ENCODE measurements at regions not wholly inside any gene's neighbourhood (a gene's known extent, or its start where the extent isn't known, plus 50 kb on each side); places are given as distances from the start of the nearest gene placed in this dataset.

DNA sequence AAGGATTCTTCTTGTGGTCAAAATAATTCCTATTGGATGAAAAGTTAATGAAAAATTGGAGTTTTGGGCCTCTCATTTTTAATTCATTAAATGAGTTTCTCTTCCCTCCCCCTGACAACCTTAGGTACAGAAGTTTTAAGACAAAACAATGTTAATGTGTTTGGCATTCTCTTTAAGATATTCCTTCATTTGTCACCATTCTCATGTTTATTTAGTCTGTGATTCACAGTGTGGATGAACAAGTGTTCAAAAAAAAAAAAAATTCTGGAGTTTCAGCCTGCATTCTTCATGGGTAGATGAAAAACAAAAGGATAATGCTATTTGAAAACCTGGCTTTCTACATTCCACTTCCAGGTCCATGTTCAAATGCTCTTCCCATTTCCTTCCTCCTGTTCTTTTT lies 172.6 kb upstream of the LUZP2 start:
- Histone ChIP-seq H3K23ac (ENCODE audit: low read length in 2 of 2) (no peak overlapping the region), H3K4me2 (ENCODE audit: low read length, poor library complexity, severe bottlenecking) (no peak overlapping the region), H3K27me3 (ENCODE audit: control insufficient read depth in 1 of 2, insufficient read depth in 1 of 2, low read length in 2 of 2) (no peaks in the 10 kb centered on the region), H2AK5ac (ENCODE audit: low read length, severe bottlenecking) (no peak overlapping the region), H3K4me3 (ENCODE audit: insufficient read depth in 1 of 2, low read depth in 1 of 2, low read length in 2 of 2) (no peak overlapping the region), H4K8ac (ENCODE audit: low read length) (no peak overlapping the region), H2AFZ (ENCODE audit: low read depth, low read length) (no peak overlapping the region), H2BK12ac (ENCODE audit: low read length in 2 of 2) (no peak overlapping the region), H3K18ac (ENCODE audit: low read depth in 1 of 2, low read length in 2 of 2) (no peak overlapping the region), H3K27ac (ENCODE audit: low read length, poor library complexity, severe bottlenecking) (no peak overlapping the region), H3K9me3 (ENCODE audit: control insufficient read depth, low read length) (no peaks in the 10 kb centered on the region), H3K9ac (ENCODE audit: low read length) (no peak overlapping the region), H3K36me3 (ENCODE audit: control insufficient read depth in 1 of 2, insufficient read depth in 2 of 2, low read depth in 1 of 2, low read length in 2 of 2) (no peaks in the 10 kb centered on the region), H2BK120ac (ENCODE audit: low read depth, low read length) (no peak overlapping the region), H4K91ac (ENCODE audit: low read length) (no peak overlapping the region), H3K14ac (ENCODE audit: low read length in 2 of 2) (no peak overlapping the region), H2BK15ac (ENCODE audit: low read depth, poor library complexity, severe bottlenecking) (no peak overlapping the region), H2BK5ac (ENCODE audit: low read depth, low read length, poor library complexity, severe bottlenecking) (no peak overlapping the region), H3K4ac (ENCODE audit: low read depth in 1 of 2, low read length in 2 of 2) (no peak overlapping the region), H3K79me1 (replicated peaks; ENCODE audit: low read length, poor library complexity, severe bottlenecking) (no peaks in the 10 kb centered on the region), H3K4me1 (ENCODE audit: control insufficient read depth, insufficient read depth, low read depth, low read length) (no peaks in the 10 kb centered on the region)
- peak; percentile 10 for DNase-seq

DNA sequence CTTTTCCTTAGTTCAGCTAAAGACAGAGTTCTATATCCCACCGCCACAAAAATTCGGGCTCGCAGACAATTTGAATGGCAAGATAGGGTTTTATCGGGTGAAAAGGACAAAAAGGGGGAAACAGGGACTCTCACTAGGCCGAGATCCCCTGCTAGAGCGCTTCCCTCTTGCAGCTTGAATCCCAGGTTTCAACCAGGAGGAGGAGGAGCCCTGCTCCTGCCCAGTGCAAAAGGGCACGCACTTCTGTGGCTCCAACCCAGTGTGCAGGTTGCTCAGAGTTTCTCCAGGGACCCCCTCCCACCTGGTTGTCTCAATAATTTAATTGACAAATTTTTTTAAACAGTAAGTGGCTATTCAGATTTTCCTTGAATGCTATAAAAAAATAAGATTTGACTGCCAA lies 152.6 kb upstream of the LUZP2 start:
- no peak overlapping the region for H3K4me2 ChIP-seq (ENCODE audit: low read length, poor library complexity, severe bottlenecking)
- H3K4me1 ChIP-seq (ENCODE audit: control insufficient read depth, insufficient read depth, low read depth, low read length): no peaks in the 10 kb centered on the region
- WGBS: 83% methylated on average over 6 of the region's 7 CpGs
- no peak overlapping the region for H3K4me3 ChIP-seq (ENCODE audit: insufficient read depth in 1 of 2, low read depth in 1 of 2, low read length in 2 of 2)
- H2AFZ ChIP-seq (ENCODE audit: low read depth, low read length): no peak overlapping the region
- no peak overlapping the region for H3K9ac ChIP-seq (ENCODE audit: low read length)
- DNase-seq: no peak
- H3K27ac ChIP-seq (ENCODE audit: low read length, poor library complexity, severe bottlenecking): no peak overlapping the region
- no peak overlapping the region for H4K8ac ChIP-seq (ENCODE audit: low read length)
- H3K79me1 ChIP-seq (replicated peaks; ENCODE audit: low read length, poor library complexity, severe bottlenecking): no peaks in the 10 kb centered on the region
- H3K27me3 ChIP-seq (ENCODE audit: control insufficient read depth in 1 of 2, insufficient read depth in 1 of 2, low read length in 2 of 2): no peaks in the 10 kb centered on the region
- no peak overlapping the region for H3K14ac ChIP-seq (ENCODE audit: low read length in 2 of 2)
- no peak overlapping the region for H2BK15ac ChIP-seq (ENCODE audit: low read depth, poor library complexity, severe bottlenecking)
- no peak overlapping the region for H2BK12ac ChIP-seq (ENCODE audit: low read length in 2 of 2)
- H3K23ac ChIP-seq (ENCODE audit: low read length in 2 of 2): no peak overlapping the region
- no peak overlapping the region for H3K18ac ChIP-seq (ENCODE audit: low read depth in 1 of 2, low read length in 2 of 2)
- no peak overlapping the region for H2AK5ac ChIP-seq (ENCODE audit: low read length, severe bottlenecking)
- H2BK120ac ChIP-seq (ENCODE audit: low read depth, low read length): peak overlapping the region; percentile 34
- no peaks in the 10 kb centered on the region for H3K9me3 ChIP-seq (ENCODE audit: control insufficient read depth, low read length)
- no peak overlapping the region for H3K4ac ChIP-seq (ENCODE audit: low read depth in 1 of 2, low read length in 2 of 2)
- peak overlapping the region; percentile 27 for H4K91ac ChIP-seq (ENCODE audit: low read length)
- no peak overlapping the region for H2BK5ac ChIP-seq (ENCODE audit: low read depth, low read length, poor library complexity, severe bottlenecking)
- no peaks in the 10 kb centered on the region for H3K36me3 ChIP-seq (ENCODE audit: control insufficient read depth in 1 of 2, insufficient read depth in 2 of 2, low read depth in 1 of 2, low read length in 2 of 2)

DNA sequence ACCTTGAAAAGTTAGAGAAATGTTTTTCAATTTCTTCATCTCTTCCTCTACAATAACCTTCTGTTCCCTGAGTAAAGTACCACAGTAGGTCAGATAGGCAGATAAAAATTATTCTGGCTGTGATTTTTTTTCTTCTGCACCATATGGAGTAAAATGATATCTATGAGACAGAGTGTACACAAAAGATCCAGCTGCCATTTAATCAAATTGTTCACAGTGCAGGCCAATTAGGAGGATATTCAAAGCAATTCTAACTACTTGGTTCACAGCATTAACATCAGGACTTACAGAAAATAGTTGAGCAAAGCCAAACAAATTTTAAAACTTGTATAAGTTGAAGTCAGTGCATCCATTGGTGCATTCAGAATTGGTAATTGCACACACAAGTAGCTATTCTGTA lies 147.9 kb upstream of the LUZP2 start:
- no peak overlapping the region for H2AFZ ChIP-seq (ENCODE audit: low read depth, low read length)
- H4K91ac ChIP-seq (ENCODE audit: low read length): no peak overlapping the region
- no peak overlapping the region for H3K9ac ChIP-seq (ENCODE audit: low read length)
- H3K4me3 ChIP-seq (ENCODE audit: insufficient read depth in 1 of 2, low read depth in 1 of 2, low read length in 2 of 2): no peak overlapping the region
- no peak overlapping the region for H2BK15ac ChIP-seq (ENCODE audit: low read depth, poor library complexity, severe bottlenecking)
- no peak for DNase-seq
- H2BK120ac ChIP-seq (ENCODE audit: low read depth, low read length): no peak overlapping the region
- H2AK5ac ChIP-seq (ENCODE audit: low read length, severe bottlenecking): no peak overlapping the region
- no peak overlapping the region for H3K18ac ChIP-seq (ENCODE audit: low read depth in 1 of 2, low read length in 2 of 2)
- no peaks in the 10 kb centered on the region for H3K4me1 ChIP-seq (ENCODE audit: control insufficient read depth, insufficient read depth, low read depth, low read length)
- H3K79me1 ChIP-seq (replicated peaks; ENCODE audit: low read length, poor library complexity, severe bottlenecking): no peaks in the 10 kb centered on the region
- H4K8ac ChIP-seq (ENCODE audit: low read length): no peak overlapping the region
- H3K9me3 ChIP-seq (ENCODE audit: control insufficient read depth, low read length): no peaks in the 10 kb centered on the region
- H2BK5ac ChIP-seq (ENCODE audit: low read depth, low read length, poor library complexity, severe bottlenecking): no peak overlapping the region
- no peak overlapping the region for H3K4me2 ChIP-seq (ENCODE audit: low read length, poor library complexity, severe bottlenecking)
- no peak overlapping the region for H3K27ac ChIP-seq (ENCODE audit: low read length, poor library complexity, severe bottlenecking)
- no peak overlapping the region for H3K4ac ChIP-seq (ENCODE audit: low read depth in 1 of 2, low read length in 2 of 2)
- no peak overlapping the region for H3K23ac ChIP-seq (ENCODE audit: low read length in 2 of 2)
- H3K14ac ChIP-seq (ENCODE audit: low read length in 2 of 2): no peak overlapping the region
- H3K36me3 ChIP-seq (ENCODE audit: control insufficient read depth in 1 of 2, insufficient read depth in 2 of 2, low read depth in 1 of 2, low read length in 2 of 2): no peaks in the 10 kb centered on the region
- H3K27me3 ChIP-seq (ENCODE audit: control insufficient read depth in 1 of 2, insufficient read depth in 1 of 2, low read length in 2 of 2): no peaks in the 10 kb centered on the region
- H2BK12ac ChIP-seq (ENCODE audit: low read length in 2 of 2): no peak overlapping the region

DNA sequence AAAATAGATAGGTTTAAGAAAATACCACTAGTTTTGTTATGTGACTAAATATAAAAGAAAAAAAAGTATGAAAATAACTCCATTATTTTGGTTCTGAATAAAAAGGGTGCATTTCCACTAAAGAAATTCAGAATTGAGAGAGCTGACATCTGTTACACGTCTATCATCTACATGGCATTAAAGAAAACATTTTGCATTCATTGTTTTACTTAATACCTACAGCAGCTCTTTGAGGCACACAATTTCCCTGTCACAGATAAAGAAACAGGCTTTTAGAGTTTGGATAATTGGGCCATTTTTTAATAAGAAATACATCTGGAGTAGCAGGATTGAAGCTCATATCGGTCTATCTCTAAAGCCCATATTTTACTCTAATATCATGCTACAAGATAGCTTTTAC lies 145.7 kb upstream of the LUZP2 start:
- 67% methylated on average over 1 of the region's 2 CpGs for WGBS
- Histone ChIP-seq H3K36me3 (ENCODE audit: control insufficient read depth in 1 of 2, insufficient read depth in 2 of 2, low read depth in 1 of 2, low read length in 2 of 2) (no peaks in the 10 kb centered on the region), H4K91ac (ENCODE audit: low read length) (no peak overlapping the region), H3K9ac (ENCODE audit: low read length) (no peak overlapping the region), H3K9me3 (ENCODE audit: control insufficient read depth, low read length) (no peaks in the 10 kb centered on the region), H3K4me2 (ENCODE audit: low read length, poor library complexity, severe bottlenecking) (no peak overlapping the region), H4K8ac (ENCODE audit: low read length) (no peak overlapping the region), H2BK15ac (ENCODE audit: low read depth, poor library complexity, severe bottlenecking) (no peak overlapping the region), H3K4ac (ENCODE audit: low read depth in 1 of 2, low read length in 2 of 2) (no peak overlapping the region), H3K79me1 (replicated peaks; ENCODE audit: low read length, poor library complexity, severe bottlenecking) (no peaks in the 10 kb centered on the region), H2AFZ (ENCODE audit: low read depth, low read length) (no peak overlapping the region), H3K27me3 (ENCODE audit: control insufficient read depth in 1 of 2, insufficient read depth in 1 of 2, low read length in 2 of 2) (no peaks in the 10 kb centered on the region), H2BK5ac (ENCODE audit: low read depth, low read length, poor library complexity, severe bottlenecking) (no peak overlapping the region), H3K27ac (ENCODE audit: low read length, poor library complexity, severe bottlenecking) (no peak overlapping the region), H2BK120ac (ENCODE audit: low read depth, low read length) (no peak overlapping the region), H3K14ac (ENCODE audit: low read length in 2 of 2) (no peak overlapping the region), H3K23ac (ENCODE audit: low read length in 2 of 2) (no peak overlapping the region), H3K4me3 (ENCODE audit: insufficient read depth in 1 of 2, low read depth in 1 of 2, low read length in 2 of 2) (no peak overlapping the region), H2BK12ac (ENCODE audit: low read length in 2 of 2) (no peak overlapping the region), H2AK5ac (ENCODE audit: low read length, severe bottlenecking) (no peak overlapping the region), H3K18ac (ENCODE audit: low read depth in 1 of 2, low read length in 2 of 2) (no peak overlapping the region), H3K4me1 (ENCODE audit: control insufficient read depth, insufficient read depth, low read depth, low read length) (no peaks in the 10 kb centered on the region)
- DNase-seq: no peak
